ENCODE measurements at regions not wholly inside any gene's neighbourhood (a gene's known extent, or its start where the extent isn't known, plus 50 kb on each side); places are given as distances from the start of the nearest gene placed in this dataset.
A peak's percentile ranks its signal among the peaks of the same experiment; 100 is the strongest.
"Not testable (repeated sequence)": the region's sequence is repeated elsewhere in the genome, so short reads cannot be mapped to it uniquely, and the experiment has no call there.

GRCh38 chr10:21385996-21386585 lies 139.4 kb downstream of the SKIDA1 start:
- Mint-ChIP-seq H3K36me3 (no peaks in the 10 kb centered on the region), H3K9me3 (no peaks in the 10 kb centered on the region), H3K4me1 (no peaks in the 10 kb centered on the region), H3K27me3 (peaks cover 13 to 26% of the 10 kb centered on the region in 2 donors), H3K4me3 (no peak overlapping the region), H3K27ac (no peak overlapping the region)
- no peak overlapping the region for H3K27ac ChIP-seq (ENCODE audit: low read depth, low read length)
- H3K9me3 ChIP-seq (ENCODE audit: low read length) = no peaks in the 10 kb centered on the region
- no peaks in the 10 kb centered on the region for H3K27me3 ChIP-seq (ENCODE audit: insufficient read depth, low read length, poor library complexity, severe bottlenecking)
- ChIA-PET CTCF (no interaction called here), POLR2A (no interaction called here)
- H3K36me3 ChIP-seq (ENCODE audit: insufficient read depth, low read length) = no peaks in the 10 kb centered on the region
- H3K4me1 ChIP-seq (ENCODE audit: insufficient read depth, low read length) = no peaks in the 10 kb centered on the region
- DNase-seq = no peak
- no peak overlapping the region for H3K4me3 ChIP-seq (ENCODE audit: low read length)

- DNase-seq = no peak
- Mint-ChIP-seq H3K9me3 (no peaks in the 10 kb centered on the region), H3K4me3 (no peak overlapping the region), H3K4me1 (no peaks in the 10 kb centered on the region), H3K27me3 (peaks cover 13 to 25% of the 10 kb centered on the region in 2 donors), H3K36me3 (no peaks in the 10 kb centered on the region), H3K27ac (no peak overlapping the region)
- no peaks in the 10 kb centered on the region for H3K4me1 ChIP-seq (ENCODE audit: insufficient read depth, low read length)
- POLR2A ChIA-PET = no interaction called here
- CTCF ChIA-PET = no interaction called here
- H3K9me3 ChIP-seq (ENCODE audit: low read length) = no peaks in the 10 kb centered on the region
- H3K4me3 ChIP-seq (ENCODE audit: low read length) = no peak overlapping the region
- H3K36me3 ChIP-seq (ENCODE audit: insufficient read depth, low read length) = no peaks in the 10 kb centered on the region
- H3K27me3 ChIP-seq (ENCODE audit: insufficient read depth, low read length, poor library complexity, severe bottlenecking) = no peaks in the 10 kb centered on the region
- no peak overlapping the region for H3K27ac ChIP-seq (ENCODE audit: low read depth, low read length)
Measured at GRCh38 chr10:21385536-21385935, 139.9 kb downstream of the SKIDA1 start.

GRCh38 chr10:21379143-21379542 lies 146.3 kb downstream of the SKIDA1 start:
- Histone ChIP-seq H3K9me3 (ENCODE audit: low read length) (no peaks in the 10 kb centered on the region), H3K27ac (ENCODE audit: low read depth, low read length) (no peak overlapping the region), H3K4me3 (ENCODE audit: low read length) (no peak overlapping the region), H3K27me3 (ENCODE audit: insufficient read depth, low read length, poor library complexity, severe bottlenecking) (no peaks in the 10 kb centered on the region), H3K4me1 (ENCODE audit: insufficient read depth, low read length) (no peaks in the 10 kb centered on the region), H3K36me3 (ENCODE audit: insufficient read depth, low read length) (no peaks in the 10 kb centered on the region)
- no peak for DNase-seq
- ChIA-PET CTCF (no interaction called here), POLR2A (no interaction called here)
- no peak overlapping the region for H3K27ac Mint-ChIP-seq
- no peaks in the 10 kb centered on the region for H3K36me3 Mint-ChIP-seq
- H3K4me3 Mint-ChIP-seq = no peak overlapping the region
- H3K27me3 Mint-ChIP-seq = peaks cover 1 to 3% of the 10 kb centered on the region in 2 donors
- H3K4me1 Mint-ChIP-seq = peaks cover 0 to 5% (median 2%) of the 10 kb centered on the region in 3 donors
- no peaks in the 10 kb centered on the region for H3K9me3 Mint-ChIP-seq

- not testable (repeated sequence) for H3K27me3 Mint-ChIP-seq
Measured at GRCh38 chr10:21375274-21375673, 150.2 kb downstream of the SKIDA1 start.

GRCh38 chr10:21373881-21374280 lies 151.6 kb downstream of the SKIDA1 start:
- H3K4me3 Mint-ChIP-seq = peak overlapping the region in 1 of 7 donors; percentile 36
- CTCF ChIA-PET; H3K36me3 ChIP-seq (ENCODE audit: insufficient read depth, low read length); H3K4me3 ChIP-seq (ENCODE audit: low read length); H3K27ac ChIP-seq (ENCODE audit: low read depth, low read length); H3K9me3 ChIP-seq (ENCODE audit: low read length); POLR2A ChIA-PET; H3K27ac Mint-ChIP-seq; H3K27me3 ChIP-seq (ENCODE audit: insufficient read depth, low read length, poor library complexity, severe bottlenecking); DNase-seq; H3K36me3 Mint-ChIP-seq; H3K27me3 Mint-ChIP-seq; H3K4me1 ChIP-seq (ENCODE audit: insufficient read depth, low read length); H3K9me3 Mint-ChIP-seq: not testable (repeated sequence)
- peaks cover 5 to 11% (median 5%) of the 10 kb centered on the region in 3 donors for H3K4me1 Mint-ChIP-seq

More at GRCh38 chr10:21375274-21375673, 150.2 kb downstream of the SKIDA1 start:
- H3K27me3 ChIP-seq (ENCODE audit: insufficient read depth, low read length, poor library complexity, severe bottlenecking); H3K4me3 ChIP-seq (ENCODE audit: low read length); H3K9me3 ChIP-seq (ENCODE audit: low read length); DNase-seq; H3K27ac ChIP-seq (ENCODE audit: low read depth, low read length); CTCF ChIA-PET; H3K4me3 Mint-ChIP-seq; POLR2A ChIA-PET; H3K36me3 Mint-ChIP-seq; H3K36me3 ChIP-seq (ENCODE audit: insufficient read depth, low read length); H3K4me1 ChIP-seq (ENCODE audit: insufficient read depth, low read length); H3K9me3 Mint-ChIP-seq; H3K27ac Mint-ChIP-seq: not testable (repeated sequence)
- peaks cover 5 to 15% (median 7%) of the 10 kb centered on the region in 3 donors for H3K4me1 Mint-ChIP-seq

- POLR2A ChIA-PET = no interaction called here
- peaks cover 5 to 11% (median 5%) of the 10 kb centered on the region in 3 donors for H3K4me1 Mint-ChIP-seq
- Histone ChIP-seq H3K27ac (ENCODE audit: low read depth, low read length) (no peak overlapping the region), H3K4me1 (ENCODE audit: insufficient read depth, low read length) (peaks cover 8% of the 10 kb centered on the region), H3K36me3 (ENCODE audit: insufficient read depth, low read length) (no peaks in the 10 kb centered on the region), H3K9me3 (ENCODE audit: low read length) (no peaks in the 10 kb centered on the region), H3K4me3 (ENCODE audit: low read length) (peak overlapping the region; percentile 12), H3K27me3 (ENCODE audit: insufficient read depth, low read length, poor library complexity, severe bottlenecking) (no peaks in the 10 kb centered on the region)
- CTCF ChIA-PET = no interaction called here
- no peaks in the 10 kb centered on the region for H3K36me3 Mint-ChIP-seq
- no peaks in the 10 kb centered on the region for H3K27me3 Mint-ChIP-seq
- DNase-seq = peak in 2 of 5 donors; percentile 11 to 51
- no peaks in the 10 kb centered on the region for H3K9me3 Mint-ChIP-seq
- H3K27ac Mint-ChIP-seq = peak overlapping the region in 2 of 8 donors; percentile 15 to 47
- H3K4me3 Mint-ChIP-seq = peak overlapping the region in 4 of 7 donors; percentile 26 to 64 (median 48)
Measured at GRCh38 chr10:21372651-21373410, 152.7 kb downstream of the SKIDA1 start.

GRCh38 chr10:21369697-21370096 lies 155.8 kb downstream of the SKIDA1 start:
- peaks cover 8% of the 10 kb centered on the region for H3K4me1 ChIP-seq (ENCODE audit: insufficient read depth, low read length)
- ChIA-PET CTCF (no interaction called here), POLR2A (no interaction called here)
- H3K36me3 ChIP-seq (ENCODE audit: insufficient read depth, low read length) = no peaks in the 10 kb centered on the region
- no peaks in the 10 kb centered on the region for H3K27me3 ChIP-seq (ENCODE audit: insufficient read depth, low read length, poor library complexity, severe bottlenecking)
- H3K4me3 Mint-ChIP-seq = no peak overlapping the region
- H3K9me3 Mint-ChIP-seq = no peaks in the 10 kb centered on the region
- no peaks in the 10 kb centered on the region for H3K9me3 ChIP-seq (ENCODE audit: low read length)
- H3K27ac ChIP-seq (ENCODE audit: low read depth, low read length) = no peak overlapping the region
- H3K36me3 Mint-ChIP-seq = no peaks in the 10 kb centered on the region
- no peak overlapping the region for H3K4me3 ChIP-seq (ENCODE audit: low read length)
- no peak for DNase-seq
- H3K27me3 Mint-ChIP-seq = peaks cover 0 to 8% of the 10 kb centered on the region in 2 donors
- peaks cover 5 to 11% (median 5%) of the 10 kb centered on the region in 3 donors for H3K4me1 Mint-ChIP-seq
- H3K27ac Mint-ChIP-seq = no peak overlapping the region

GRCh38 chr10:21368728-21369425 lies 156.6 kb downstream of the SKIDA1 start:
- CTCF ChIA-PET = no interaction called here
- H3K36me3 Mint-ChIP-seq = no peaks in the 10 kb centered on the region
- POLR2A ChIA-PET = no interaction called here

More at GRCh38 chr10:21368728-21369425, 156.6 kb downstream of the SKIDA1 start:
- Histone ChIP-seq H3K4me1 (ENCODE audit: insufficient read depth, low read length) (peaks cover 8% of the 10 kb centered on the region), H3K27me3 (ENCODE audit: insufficient read depth, low read length, poor library complexity, severe bottlenecking) (no peaks in the 10 kb centered on the region), H3K9me3 (ENCODE audit: low read length) (no peaks in the 10 kb centered on the region), H3K27ac (ENCODE audit: low read depth, low read length) (no peak overlapping the region), H3K36me3 (ENCODE audit: insufficient read depth, low read length) (no peaks in the 10 kb centered on the region), H3K4me3 (ENCODE audit: low read length) (no peak overlapping the region)
- peaks cover 0 to 8% of the 10 kb centered on the region in 2 donors for H3K27me3 Mint-ChIP-seq
- no peaks in the 10 kb centered on the region for H3K9me3 Mint-ChIP-seq
- no peak overlapping the region for H3K27ac Mint-ChIP-seq
- peaks cover 5 to 11% (median 5%) of the 10 kb centered on the region in 3 donors for H3K4me1 Mint-ChIP-seq
- no peak for DNase-seq
- no peak overlapping the region for H3K4me3 Mint-ChIP-seq

All from CD8-positive, alpha-beta memory T cell (primary cell).